HCT116 (cell line): ENCODE measurements at regions not wholly inside any gene's neighbourhood (a gene's known extent, or its start where the extent isn't known, plus 50 kb on each side); places are given as distances from the start of the nearest gene placed in this dataset.
"Not testable (repeated sequence)": the region's sequence is repeated elsewhere in the genome, so short reads cannot be mapped to it uniquely, and the experiment has no call there.

Experiments
- CBX3 ChIP-seq: IDR thresholded peaks from 2 replicates; pipeline ENCODE4 v1.6.1; 2012; ENCODE audit warnings: low read depth
- EGR1 ChIP-seq: IDR thresholded peaks from 2 replicates; pipeline ENCODE4 v1.6.1; 2012; ENCODE audit warnings: low read depth
- EZH2 ChIP-seq: fragments of 200-600 bp; sonication (generic); IDR thresholded peaks from 2 replicates; pipeline ENCODE4 v1.6.1; 2017; ENCODE audit warnings: antibody characterized with exemption, mixed run types
- EZH2phosphoT487 ChIP-seq: fragments of 200-600 bp; IDR thresholded peaks from 2 replicates; pipeline ENCODE4 v1.6.1; 2018; ENCODE audit warnings: antibody characterized with exemption, borderline replicate concordance
- JUND ChIP-seq: IDR thresholded peaks from 2 replicates; pipeline ENCODE4 v1.6.1; 2012
- TF ChIP-seq, protein P1 (sequence below), 3 experiments: fragments of 200-600 bp in 1 of 3; sonication (generic) in 1 of 3; IDR thresholded peaks in 2 of 3; conservative IDR thresholded peaks in 1 of 3; 2 replicates each; pipeline ENCODE4 v1.5.1; 2012 to 2017; ENCODE audit warnings: low read depth in 2 of 3, low read length in 2 of 3, antibody characterized with exemption in 1 of 3, borderline replicate concordance in 1 of 3, control low read depth in 1 of 3, mild to moderate bottlenecking in 1 of 3, mixed read lengths in 1 of 3, mixed run types in 1 of 3, moderate library complexity in 1 of 3; ENCODE audit not compliant: insufficient read depth in 1 of 3

DNA sequence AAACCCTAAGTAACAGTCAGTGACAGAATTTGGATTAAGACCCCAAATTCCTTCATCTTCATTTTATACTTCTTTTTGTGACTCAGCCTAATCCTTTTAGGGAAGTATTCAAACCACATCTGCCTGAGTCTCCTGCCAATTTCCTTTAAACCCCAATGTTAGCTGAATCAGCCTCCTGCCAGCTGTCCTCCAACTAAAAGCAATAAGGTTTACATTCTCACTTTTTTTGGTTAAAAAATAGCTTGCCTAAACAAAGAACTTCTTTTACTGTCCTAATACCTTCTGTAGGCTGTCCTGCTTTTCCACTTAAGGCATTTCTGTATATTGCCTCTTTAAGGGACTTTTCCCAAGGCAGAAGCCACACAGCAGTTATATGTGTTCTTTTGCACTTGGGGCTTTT lies 344.2 kb downstream of the SRGAP2C start:
- TF ChIP-seq, protein P1, sequence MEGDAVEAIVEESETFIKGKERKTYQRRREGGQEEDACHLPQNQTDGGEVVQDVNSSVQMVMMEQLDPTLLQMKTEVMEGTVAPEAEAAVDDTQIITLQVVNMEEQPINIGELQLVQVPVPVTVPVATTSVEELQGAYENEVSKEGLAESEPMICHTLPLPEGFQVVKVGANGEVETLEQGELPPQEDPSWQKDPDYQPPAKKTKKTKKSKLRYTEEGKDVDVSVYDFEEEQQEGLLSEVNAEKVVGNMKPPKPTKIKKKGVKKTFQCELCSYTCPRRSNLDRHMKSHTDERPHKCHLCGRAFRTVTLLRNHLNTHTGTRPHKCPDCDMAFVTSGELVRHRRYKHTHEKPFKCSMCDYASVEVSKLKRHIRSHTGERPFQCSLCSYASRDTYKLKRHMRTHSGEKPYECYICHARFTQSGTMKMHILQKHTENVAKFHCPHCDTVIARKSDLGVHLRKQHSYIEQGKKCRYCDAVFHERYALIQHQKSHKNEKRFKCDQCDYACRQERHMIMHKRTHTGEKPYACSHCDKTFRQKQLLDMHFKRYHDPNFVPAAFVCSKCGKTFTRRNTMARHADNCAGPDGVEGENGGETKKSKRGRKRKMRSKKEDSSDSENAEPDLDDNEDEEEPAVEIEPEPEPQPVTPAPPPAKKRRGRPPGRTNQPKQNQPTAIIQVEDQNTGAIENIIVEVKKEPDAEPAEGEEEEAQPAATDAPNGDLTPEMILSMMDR (IDR thresholded peaks at IDR 0.05 in 2 of 3, conservative IDR thresholded peaks at IDR 0.05 in 1 of 3; ENCODE audit: borderline replicate concordance in 1 of 3, insufficient read depth in 1 of 3, low read depth in 2 of 3, low read length in 2 of 3), result not testable (repeated sequence)
- not testable (repeated sequence) for TF ChIP-seq EGR1, JUND, EZH2phosphoT487, CBX3, EZH2
